Anterior cingulate cortex (tissue), 58 donors: ENCODE measurements at regions not wholly inside any gene's neighbourhood (a gene's known extent, or its start where the extent isn't known, plus 50 kb on each side); places are given as distances from the start of the nearest gene placed in this dataset.
"Not testable (repeated sequence)": the region's sequence is repeated elsewhere in the genome, so short reads cannot be mapped to it uniquely, and the experiment has no call there.

Experiments
- DNase-seq, 58 donors: peaks; one replicate each; lab custom pipeline; 2025; lab: John Stamatoyannopoulos, UW

- no peak for DNase-seq
These were observed 561.0 kb downstream of the IPMK start for GRCh38 chr10:57706576-57707299.

GRCh38 chr10:57706016-57706415, 561.7 kb downstream of the IPMK start:
- DNase-seq, result no peak

- DNase-seq, result no peak
These were observed 567.8 kb downstream of the IPMK start for GRCh38 chr10:57699944-57700343.

- DNase-seq, result no peak
These were observed 571.1 kb downstream of the IPMK start for GRCh38 chr10:57696641-57697040.

GRCh38 chr10:57694956-57695608, 572.6 kb downstream of the IPMK start:
- no peak for DNase-seq

GRCh38 chr10:57692255-57692980, 575.3 kb downstream of the IPMK start:
- no peak for DNase-seq

GRCh38 chr10:57689596-57690297, 577.9 kb downstream of the IPMK start:
- no peak for DNase-seq

GRCh38 chr10:57679916-57680315, 587.8 kb downstream of the IPMK start:
- DNase-seq, result no peak

- no peak for DNase-seq
These were observed 592.6 kb downstream of the IPMK start for GRCh38 chr10:57675125-57675524.

- no peak for DNase-seq
These were observed 594.2 kb downstream of the IPMK start for GRCh38 chr10:57673446-57673960.

GRCh38 chr10:57664815-57665214, 602.9 kb downstream of the IPMK start:
- DNase-seq, result no peak

- DNase-seq, result no peak
These were observed 604.3 kb downstream of the IPMK start for GRCh38 chr10:57663401-57663800.

GRCh38 chr10:57661206-57661605, 606.5 kb downstream of the IPMK start:
- DNase-seq, result no peak

GRCh38 chr10:57657164-57657765, 610.4 kb downstream of the IPMK start:
- DNase-seq, result peak in 38 of 58 donors; percentile 1 to 50 (median 11)

- DNase-seq, result no peak
These were observed 612.8 kb downstream of the IPMK start for GRCh38 chr10:57654856-57655255.

GRCh38 chr10:57645108-57645507, 622.6 kb downstream of the IPMK start:
- not testable (repeated sequence) for DNase-seq

GRCh38 chr10:57638411-57638810, 629.3 kb downstream of the IPMK start:
- DNase-seq, result no peak

- peak in 1 of 58 donors; percentile 2 for DNase-seq
These were observed 639.0 kb downstream of the IPMK start for GRCh38 chr10:57628592-57629284.

- no peak for DNase-seq
These were observed 640.0 kb downstream of the IPMK start for GRCh38 chr10:57627642-57628178.
